ENCODE measurements at regions not wholly inside any gene's neighbourhood (a gene's known extent, or its start where the extent isn't known, plus 50 kb on each side); places are given as distances from the start of the nearest gene placed in this dataset.

GRCh38 chr17:13958773-13959172 lies 110.5 kb upstream of the COX10 start:
- WGBS = 93% methylated on average over 4 of the region's 4 CpGs
- H3K4me3 ChIP-seq (ENCODE audit: low read length in 2 of 2) = no peak overlapping the region
- H3K4me1 ChIP-seq (ENCODE audit: control insufficient read depth in 2 of 2, insufficient read depth in 2 of 2, low read length in 2 of 2) = no peaks in the 10 kb centered on the region
- no peak for DNase-seq (ENCODE audit: low read depth in 6 of 9, low spot score in 9 of 9)
- H3K27me3 ChIP-seq (ENCODE audit: control insufficient read depth in 2 of 2, insufficient read depth in 1 of 2, low read length in 1 of 2) = no peaks in the 10 kb centered on the region
- no peak overlapping the region for H3K27ac ChIP-seq (ENCODE audit: low read depth in 1 of 2, low read length in 1 of 2)
- no peaks in the 10 kb centered on the region for H3K9me3 ChIP-seq (ENCODE audit: control insufficient read depth in 2 of 2, insufficient read depth in 1 of 2, low read length in 1 of 2)
- no peaks in the 10 kb centered on the region for H3K36me3 ChIP-seq (ENCODE audit: control insufficient read depth in 2 of 2, insufficient read depth in 2 of 2, low read length in 1 of 2)

GRCh38 chr17:13961265-13961664 lies 108.0 kb upstream of the COX10 start:
- no peaks in the 10 kb centered on the region for H3K27me3 ChIP-seq (ENCODE audit: control insufficient read depth in 2 of 2, insufficient read depth in 1 of 2, low read length in 1 of 2)
- 98% methylated on average over 4 of the region's 4 CpGs for WGBS

DNA sequence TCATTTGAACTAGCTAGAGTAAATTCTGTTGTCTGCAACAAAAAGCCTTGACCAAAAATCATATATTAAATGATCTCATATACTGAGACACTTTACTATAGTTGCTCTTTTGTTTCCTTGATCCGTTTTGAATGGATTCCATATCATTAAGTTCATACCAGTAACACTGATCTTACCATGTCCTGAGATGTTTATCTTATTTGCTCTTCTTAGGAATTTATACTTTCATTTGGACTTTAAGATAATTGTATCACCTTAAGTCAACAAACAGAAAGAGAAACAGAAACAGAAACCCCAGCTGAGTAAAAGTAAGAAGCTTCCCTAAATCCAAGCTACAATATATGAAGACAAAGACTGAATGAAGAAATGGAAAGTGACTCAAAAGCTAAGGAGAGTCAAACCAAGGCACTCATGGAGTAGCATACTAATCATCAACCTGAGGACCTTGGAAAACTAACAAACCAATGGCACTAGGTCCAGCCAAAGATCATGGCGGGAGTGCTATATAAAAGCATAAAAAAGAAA lies 106.5 kb upstream of the COX10 start:
- Histone ChIP-seq H3K4me1 (ENCODE audit: control insufficient read depth in 2 of 2, insufficient read depth in 2 of 2, low read length in 2 of 2) (no peaks in the 10 kb centered on the region), H3K9me3 (ENCODE audit: control insufficient read depth in 2 of 2, insufficient read depth in 1 of 2, low read length in 1 of 2) (no peaks in the 10 kb centered on the region), H3K27me3 (ENCODE audit: control insufficient read depth in 2 of 2, insufficient read depth in 1 of 2, low read length in 1 of 2) (no peaks in the 10 kb centered on the region), H3K27ac (ENCODE audit: low read depth in 1 of 2, low read length in 1 of 2) (no peak overlapping the region), H3K4me3 (ENCODE audit: low read length in 2 of 2) (no peak overlapping the region), H3K36me3 (ENCODE audit: control insufficient read depth in 2 of 2, insufficient read depth in 2 of 2, low read length in 1 of 2) (no peaks in the 10 kb centered on the region)
- DNase-seq (ENCODE audit: low read depth in 6 of 9, low spot score in 9 of 9) = no peak
- 98% methylated on average over 2 of the region's 2 CpGs for WGBS

More at GRCh38 chr17:13961265-13961664, 108.0 kb upstream of the COX10 start:
- no peak for DNase-seq (ENCODE audit: low read depth in 6 of 9, low spot score in 9 of 9)
- H3K4me3 ChIP-seq (ENCODE audit: low read length in 2 of 2) = no peak overlapping the region
- H3K27ac ChIP-seq (ENCODE audit: low read depth in 1 of 2, low read length in 1 of 2) = no peak overlapping the region
- no peaks in the 10 kb centered on the region for H3K4me1 ChIP-seq (ENCODE audit: control insufficient read depth in 2 of 2, insufficient read depth in 2 of 2, low read length in 2 of 2)
- H3K36me3 ChIP-seq (ENCODE audit: control insufficient read depth in 2 of 2, insufficient read depth in 2 of 2, low read length in 1 of 2) = no peaks in the 10 kb centered on the region
- H3K9me3 ChIP-seq (ENCODE audit: control insufficient read depth in 2 of 2, insufficient read depth in 1 of 2, low read length in 1 of 2) = no peaks in the 10 kb centered on the region

- Histone ChIP-seq H3K27me3 (ENCODE audit: control insufficient read depth in 2 of 2, insufficient read depth in 1 of 2, low read length in 1 of 2) (no peaks in the 10 kb centered on the region), H3K27ac (ENCODE audit: low read depth in 1 of 2, low read length in 1 of 2) (no peak overlapping the region), H3K9me3 (ENCODE audit: control insufficient read depth in 2 of 2, insufficient read depth in 1 of 2, low read length in 1 of 2) (no peaks in the 10 kb centered on the region), H3K36me3 (ENCODE audit: control insufficient read depth in 2 of 2, insufficient read depth in 2 of 2, low read length in 1 of 2) (no peaks in the 10 kb centered on the region), H3K4me1 (ENCODE audit: control insufficient read depth in 2 of 2, insufficient read depth in 2 of 2, low read length in 2 of 2) (no peaks in the 10 kb centered on the region), H3K4me3 (ENCODE audit: low read length in 2 of 2) (no peak overlapping the region)
- 97% methylated on average over 7 of the region's 7 CpGs for WGBS
- no peak for DNase-seq (ENCODE audit: low read depth in 6 of 9, low spot score in 9 of 9)
Measured at GRCh38 chr17:13967416-13967815, 101.9 kb upstream of the COX10 start.

GRCh38 chr17:13970531-13970930 lies 98.8 kb upstream of the COX10 start:
- 86% methylated on average over 5 of the region's 5 CpGs for WGBS
- Histone ChIP-seq H3K9me3 (ENCODE audit: control insufficient read depth in 2 of 2, insufficient read depth in 1 of 2, low read length in 1 of 2) (no peaks in the 10 kb centered on the region), H3K36me3 (ENCODE audit: control insufficient read depth in 2 of 2, insufficient read depth in 2 of 2, low read length in 1 of 2) (no peaks in the 10 kb centered on the region), H3K27ac (ENCODE audit: low read depth in 1 of 2, low read length in 1 of 2) (no peak overlapping the region), H3K27me3 (ENCODE audit: control insufficient read depth in 2 of 2, insufficient read depth in 1 of 2, low read length in 1 of 2) (no peaks in the 10 kb centered on the region), H3K4me3 (ENCODE audit: low read length in 2 of 2) (no peak overlapping the region), H3K4me1 (ENCODE audit: control insufficient read depth in 2 of 2, insufficient read depth in 2 of 2, low read length in 2 of 2) (no peaks in the 10 kb centered on the region)
- DNase-seq (ENCODE audit: low read depth in 6 of 9, low spot score in 9 of 9) = no peak

GRCh38 chr17:13973960-13974651 lies 95.2 kb upstream of the COX10 start:
- Histone ChIP-seq H3K27me3 (ENCODE audit: control insufficient read depth in 2 of 2, insufficient read depth in 1 of 2, low read length in 1 of 2) (no peaks in the 10 kb centered on the region), H3K4me1 (ENCODE audit: control insufficient read depth in 2 of 2, insufficient read depth in 2 of 2, low read length in 2 of 2) (no peaks in the 10 kb centered on the region), H3K36me3 (ENCODE audit: control insufficient read depth in 2 of 2, insufficient read depth in 2 of 2, low read length in 1 of 2) (no peaks in the 10 kb centered on the region), H3K4me3 (ENCODE audit: low read length in 2 of 2) (no peak overlapping the region), H3K27ac (ENCODE audit: low read depth in 1 of 2, low read length in 1 of 2) (no peak overlapping the region), H3K9me3 (ENCODE audit: control insufficient read depth in 2 of 2, insufficient read depth in 1 of 2, low read length in 1 of 2) (no peaks in the 10 kb centered on the region)
- 84% methylated on average over 9 of the region's 9 CpGs for WGBS
- no peak for DNase-seq (ENCODE audit: low read depth in 6 of 9, low spot score in 9 of 9)

DNA sequence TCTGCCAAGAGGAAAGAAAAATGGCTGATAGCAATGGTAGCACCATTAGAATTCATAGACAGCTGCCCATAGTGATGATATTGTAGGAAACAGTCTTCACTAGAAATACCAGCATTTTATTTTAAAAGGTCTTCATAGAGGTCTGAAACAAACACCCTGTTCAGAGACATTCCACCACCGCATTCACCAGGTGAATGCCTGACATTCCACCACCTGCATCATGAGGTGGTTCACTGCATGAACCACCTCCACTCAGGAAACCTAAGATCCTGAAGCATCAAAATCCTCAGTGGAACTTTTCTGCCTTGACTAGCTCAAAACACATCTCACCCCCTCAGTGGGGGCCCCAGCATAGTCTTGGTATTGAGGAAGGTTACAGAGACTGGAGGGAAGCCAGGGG lies 91.5 kb upstream of the COX10 start:
- H3K9me3 ChIP-seq (ENCODE audit: control insufficient read depth in 2 of 2, insufficient read depth in 1 of 2, low read length in 1 of 2) = no peaks in the 10 kb centered on the region
- WGBS = 95% methylated on average over 1 of the region's 1 CpG
- H3K4me1 ChIP-seq (ENCODE audit: control insufficient read depth in 2 of 2, insufficient read depth in 2 of 2, low read length in 2 of 2) = no peaks in the 10 kb centered on the region
- no peak overlapping the region for H3K4me3 ChIP-seq (ENCODE audit: low read length in 2 of 2)
- no peak for DNase-seq (ENCODE audit: low read depth in 6 of 9, low spot score in 9 of 9)
- no peaks in the 10 kb centered on the region for H3K27me3 ChIP-seq (ENCODE audit: control insufficient read depth in 2 of 2, insufficient read depth in 1 of 2, low read length in 1 of 2)
- no peaks in the 10 kb centered on the region for H3K36me3 ChIP-seq (ENCODE audit: control insufficient read depth in 2 of 2, insufficient read depth in 2 of 2, low read length in 1 of 2)
- no peak overlapping the region for H3K27ac ChIP-seq (ENCODE audit: low read depth in 1 of 2, low read length in 1 of 2)

GRCh38 chr17:13978478-13978877 lies 90.8 kb upstream of the COX10 start:
- WGBS = 95% methylated on average over 1 of the region's 1 CpG
- Histone ChIP-seq H3K27me3 (ENCODE audit: control insufficient read depth in 2 of 2, insufficient read depth in 1 of 2, low read length in 1 of 2) (no peaks in the 10 kb centered on the region), H3K4me1 (ENCODE audit: control insufficient read depth in 2 of 2, insufficient read depth in 2 of 2, low read length in 2 of 2) (no peaks in the 10 kb centered on the region), H3K9me3 (ENCODE audit: control insufficient read depth in 2 of 2, insufficient read depth in 1 of 2, low read length in 1 of 2) (no peaks in the 10 kb centered on the region), H3K4me3 (ENCODE audit: low read length in 2 of 2) (no peak overlapping the region), H3K27ac (ENCODE audit: low read depth in 1 of 2, low read length in 1 of 2) (no peak overlapping the region), H3K36me3 (ENCODE audit: control insufficient read depth in 2 of 2, insufficient read depth in 2 of 2, low read length in 1 of 2) (no peaks in the 10 kb centered on the region)
- no peak for DNase-seq (ENCODE audit: low read depth in 6 of 9, low spot score in 9 of 9)

DNA sequence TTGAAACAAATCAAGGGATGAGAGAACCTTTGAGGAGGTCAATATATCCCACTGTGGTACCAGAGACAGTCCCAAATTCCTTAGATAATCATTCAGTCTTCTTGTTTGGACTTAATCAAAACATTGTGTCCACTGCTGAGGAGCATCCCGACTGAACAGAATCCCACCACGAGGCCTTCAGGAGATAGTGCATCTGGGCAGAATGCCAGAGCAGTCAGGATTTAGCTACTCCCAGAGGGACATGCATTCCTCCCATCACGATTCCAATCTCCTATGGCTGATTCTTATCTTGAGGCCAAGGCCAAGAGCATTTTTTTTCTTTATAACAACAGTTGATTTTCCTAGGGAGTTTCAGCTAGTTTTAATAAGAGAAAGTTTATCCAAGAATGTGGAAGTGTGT lies 87.4 kb upstream of the COX10 start:
- Histone ChIP-seq H3K4me3 (ENCODE audit: low read length in 2 of 2) (no peak overlapping the region), H3K9me3 (ENCODE audit: control insufficient read depth in 2 of 2, insufficient read depth in 1 of 2, low read length in 1 of 2) (no peaks in the 10 kb centered on the region), H3K27ac (ENCODE audit: low read depth in 1 of 2, low read length in 1 of 2) (no peak overlapping the region), H3K36me3 (ENCODE audit: control insufficient read depth in 2 of 2, insufficient read depth in 2 of 2, low read length in 1 of 2) (no peaks in the 10 kb centered on the region), H3K27me3 (ENCODE audit: control insufficient read depth in 2 of 2, insufficient read depth in 1 of 2, low read length in 1 of 2) (no peaks in the 10 kb centered on the region), H3K4me1 (ENCODE audit: control insufficient read depth in 2 of 2, insufficient read depth in 2 of 2, low read length in 2 of 2) (no peaks in the 10 kb centered on the region)
- 73% methylated on average over 3 of the region's 3 CpGs for WGBS
- no peak for DNase-seq (ENCODE audit: low read depth in 6 of 9, low spot score in 9 of 9)
